GM20431 (cell line): ENCODE measurements at regions not wholly inside any gene's neighbourhood (a gene's known extent, or its start where the extent isn't known, plus 50 kb on each side); places are given as distances from the start of the nearest gene placed in this dataset.
"Not testable (repeated sequence)": the region's sequence is repeated elsewhere in the genome, so short reads cannot be mapped to it uniquely, and the experiment has no call there.

Experiments used
- in situ Hi-C: fragments of 300-500 bp; cut with MseI, MboI; formaldehyde crosslinking; loops from one replicate; pipeline ENCODE4 v1.15.0; 2020; ENCODE audit warnings: low sequenced_read_pairs; ENCODE audit not compliant: unreplicated experiment

- in situ Hi-C loops: no loop called here
Measured at GRCh38 chr14:37650356-37651037, 55.1 kb downstream of the TTC6 start.

- in situ Hi-C loops: no loop called here
Measured at GRCh38 chr14:37652042-37652441, 56.6 kb downstream of the TTC6 start.

- in situ Hi-C loops: no loop called here
Measured at GRCh38 chr14:37655418-37655817, 60.0 kb downstream of the TTC6 start.

GRCh38 chr14:37658156-37658555 is 62.7 kb downstream of the TTC6 start:
- in situ Hi-C loops: no loop called here

- in situ Hi-C loops: no loop called here
Measured at GRCh38 chr14:37663498-37663897, 68.1 kb downstream of the TTC6 start.

GRCh38 chr14:37665479-37665878 is 70.0 kb downstream of the TTC6 start:
- in situ Hi-C loops: no loop called here

GRCh38 chr14:37665951-37666350 is 70.5 kb downstream of the TTC6 start:
- in situ Hi-C loops: no loop called here

GRCh38 chr14:37668646-37669045 is 73.2 kb downstream of the TTC6 start:
- in situ Hi-C loops: no loop called here

- in situ Hi-C loops: no loop called here
Measured at GRCh38 chr14:37669242-37669641, 73.8 kb downstream of the TTC6 start.

- in situ Hi-C loops: no loop called here
Measured at GRCh38 chr14:37673439-37673838, 78.0 kb downstream of the TTC6 start.

GRCh38 chr14:37678916-37679315 is 83.5 kb downstream of the TTC6 start:
- in situ Hi-C loops: no loop called here

- in situ Hi-C loops: no loop called here
Measured at GRCh38 chr14:37681486-37681885, 86.1 kb downstream of the TTC6 start.

GRCh38 chr14:37692680-37693079 is 97.3 kb downstream of the TTC6 start:
- in situ Hi-C loops: not testable (repeated sequence)

- in situ Hi-C loops: not testable (repeated sequence)
Measured at GRCh38 chr14:37693420-37693819, 98.0 kb downstream of the TTC6 start.

- in situ Hi-C loops: no loop called here
Measured at GRCh38 chr14:37695866-37696265, 100.4 kb downstream of the TTC6 start.

- in situ Hi-C loops: no loop called here
Measured at GRCh38 chr14:37697489-37698121, 102.2 kb downstream of the TTC6 start.

- in situ Hi-C loops: no loop called here
Measured at GRCh38 chr14:37698840-37699777, 103.7 kb downstream of the TTC6 start.

- in situ Hi-C loops: no loop called here
Measured at GRCh38 chr14:37707716-37708115, 112.3 kb downstream of the TTC6 start.

- in situ Hi-C loops: no loop called here
Measured at GRCh38 chr14:37708481-37708880, 113.1 kb downstream of the TTC6 start.

GRCh38 chr14:37709419-37710195 is 114.2 kb downstream of the TTC6 start:
- in situ Hi-C loops: no loop called here
